Bronchial epithelial cell (primary cell): ENCODE measurements at regions not wholly inside any gene's neighbourhood (a gene's known extent, or its start where the extent isn't known, plus 50 kb on each side); places are given as distances from the start of the nearest gene placed in this dataset.
"Not testable (repeated sequence)": the region's sequence is repeated elsewhere in the genome, so short reads cannot be mapped to it uniquely, and the experiment has no call there.

Source experiments
- DNase-seq: peaks from one replicate; pipeline ENCODE4 v3.0.0-alpha.2; 2010; ENCODE audit warnings: low read depth
- FAIRE-seq: peaks from 2 replicates; lab custom pipeline; 2011; peaks lifted over from hg19 to GRCh38; lab: Jason Lieb, UNC
- H3K27me3 ChIP-seq: 2 replicates; pipeline ENCODE4 v1.5.1; 2011; ENCODE audit warnings: low read length; ENCODE audit not compliant: control insufficient read depth, insufficient read depth
- H3K36me3 ChIP-seq: 2 replicates; pipeline ENCODE4 v1.5.1; 2011; ENCODE audit warnings: low read length; ENCODE audit not compliant: control insufficient read depth, insufficient read depth
- H3K4me3 ChIP-seq: 2 replicates; pipeline ENCODE4 v1.5.1; 2011; ENCODE audit warnings: mild to moderate bottlenecking, low read depth, low read length, control low read depth
- CTCF ChIP-seq: IDR thresholded peaks from 2 replicates; pipeline ENCODE4 v1.5.1; 2011; ENCODE audit warnings: mild to moderate bottlenecking, moderate library complexity, low read length, control low read depth, inconsistent platforms; ENCODE audit not compliant: insufficient read depth, severe bottlenecking

DNA sequence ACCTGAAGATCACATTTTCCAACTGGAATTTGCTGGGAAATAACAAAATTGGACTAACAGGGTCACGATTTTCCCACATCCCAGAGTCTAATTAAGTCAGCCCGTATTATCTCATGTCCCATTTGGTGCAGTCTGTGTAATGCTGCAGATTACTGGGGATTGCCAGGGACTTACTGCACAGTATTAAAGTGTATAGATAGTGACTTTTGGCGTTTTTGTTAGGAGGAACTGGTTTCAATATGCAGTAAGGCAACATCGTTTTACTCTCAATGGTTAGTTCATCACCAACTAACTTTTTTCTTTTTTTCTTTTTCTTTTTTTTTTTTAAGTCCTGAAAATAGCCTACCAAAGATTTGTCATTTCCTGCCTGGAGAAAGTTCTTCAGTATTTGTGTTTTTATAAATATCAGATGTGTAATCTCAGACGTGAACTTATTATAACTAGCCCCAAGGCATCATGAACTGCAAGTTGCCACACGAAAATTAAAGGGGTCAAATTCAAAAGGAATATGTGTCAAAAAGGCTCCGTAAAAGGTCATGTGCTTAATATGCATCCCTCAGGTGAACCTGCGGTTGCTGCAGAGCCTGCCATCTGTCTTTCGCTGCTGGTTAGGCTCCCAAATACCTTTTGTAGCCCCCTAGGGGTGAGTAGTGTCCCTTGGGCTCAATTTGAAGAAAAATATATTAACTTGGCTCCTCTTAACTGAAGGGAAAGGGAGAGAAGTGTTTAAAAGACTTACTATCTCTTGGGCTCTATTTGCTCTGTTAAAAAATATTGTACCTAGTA, 176.7 kb upstream of the ADAMTSL1 start:
- Histone ChIP-seq H3K27me3 (no peaks in the 10 kb centered on the region), H3K36me3 (no peaks in the 10 kb centered on the region), H3K4me3 (no peak overlapping the region)
- peak; percentile 12 for TF ChIP-seq CTCF
- peak; percentile 71 for DNase-seq
- no peak for FAIRE-seq

DNA sequence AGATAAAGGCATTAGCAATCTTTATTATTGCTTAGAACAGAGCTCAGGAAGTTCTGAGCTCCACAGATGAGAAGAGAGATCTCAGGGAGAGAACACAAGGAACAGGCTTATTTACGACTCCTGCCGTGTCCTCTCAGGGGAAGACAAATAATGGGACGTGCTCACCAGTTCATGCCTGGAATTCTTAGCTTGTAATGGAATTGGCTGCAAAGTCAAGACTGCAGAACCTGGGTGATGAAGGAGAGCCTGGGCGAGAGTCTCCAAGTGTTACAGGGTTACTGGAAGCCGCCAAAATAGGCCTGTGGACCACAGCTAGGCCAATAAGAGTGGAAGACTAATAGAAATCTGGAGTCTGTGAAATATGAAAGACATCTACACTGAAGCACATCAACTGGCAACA, 174.5 kb upstream of the ADAMTSL1 start:
- no peak for TF ChIP-seq CTCF
- DNase-seq, result no peak
- Histone ChIP-seq H3K4me3 (no peak overlapping the region), H3K27me3 (no peaks in the 10 kb centered on the region), H3K36me3 (no peaks in the 10 kb centered on the region)
- FAIRE-seq, result no peak

GRCh38 chr9:18305167-18305806, 168.7 kb upstream of the ADAMTSL1 start:
- H3K36me3 ChIP-seq, DNase-seq, H3K4me3 ChIP-seq, FAIRE-seq, H3K27me3 ChIP-seq: not testable (repeated sequence)

DNA sequence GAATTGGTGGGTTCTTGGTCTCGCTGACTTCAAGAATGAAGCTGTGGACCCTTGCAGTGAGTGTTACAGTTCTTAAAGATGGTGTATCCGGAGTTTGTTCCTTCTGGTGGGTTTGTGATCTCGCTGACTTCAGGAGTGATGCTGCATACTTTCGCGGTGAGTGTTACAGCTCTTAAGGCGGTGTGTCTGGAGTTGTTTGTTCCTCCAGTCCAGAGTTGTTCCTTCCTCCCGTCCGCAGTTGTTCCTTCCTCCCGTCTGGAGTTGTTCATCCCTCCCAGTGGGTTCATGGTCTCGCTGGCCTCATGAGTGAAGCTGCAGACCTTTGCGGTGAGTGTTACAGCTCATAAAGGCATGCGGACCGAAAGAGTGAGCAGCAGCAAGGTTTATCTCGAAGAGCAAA, 159.6 kb upstream of the ADAMTSL1 start:
- H3K4me3 ChIP-seq, result no peak overlapping the region
- H3K36me3 ChIP-seq, result no peaks in the 10 kb centered on the region
- FAIRE-seq, result no peak
- no peak for DNase-seq
- H3K27me3 ChIP-seq, result no peaks in the 10 kb centered on the region
- TF ChIP-seq CTCF, result no peak

- FAIRE-seq, result no peak
- Histone ChIP-seq H3K36me3 (no peaks in the 10 kb centered on the region), H3K27me3 (peaks cover 2% of the 10 kb centered on the region), H3K4me3 (no peak overlapping the region)
- peak; percentile 77 for DNase-seq
- TF ChIP-seq CTCF, result no peak
Observed at GRCh38 chr9:18317896-18318295, 156.1 kb upstream of the ADAMTSL1 start.

DNA sequence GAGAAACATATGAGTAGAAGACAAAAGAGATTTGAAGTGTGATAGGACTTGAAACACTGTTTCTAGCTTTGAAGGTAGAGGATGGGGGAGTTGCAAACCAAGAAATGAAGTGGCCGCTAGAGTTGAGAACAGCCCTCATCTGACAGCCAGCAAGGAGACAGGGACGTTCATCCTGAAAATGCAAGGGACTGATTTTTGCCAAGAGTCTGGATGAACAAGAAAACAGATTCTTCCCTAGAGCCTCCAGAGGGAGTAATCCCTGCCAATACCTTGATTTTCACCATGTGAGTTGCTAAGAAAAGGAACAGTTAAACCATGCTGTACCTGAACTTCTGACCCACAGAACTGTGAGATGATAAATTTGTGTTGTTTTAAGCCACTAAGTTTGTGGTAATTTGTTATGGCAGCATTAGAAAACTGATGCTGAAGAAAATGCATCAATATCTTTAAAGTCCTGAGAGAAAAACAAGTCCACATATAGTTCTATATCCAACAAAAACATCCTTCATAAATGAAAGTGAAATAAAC, 154.0 kb upstream of the ADAMTSL1 start:
- DNase-seq (no peak), FAIRE-seq (no peak)
- no peak for TF ChIP-seq CTCF
- H3K27me3 ChIP-seq, result peaks cover 2% of the 10 kb centered on the region
- H3K4me3 ChIP-seq, result no peak overlapping the region
- no peaks in the 10 kb centered on the region for H3K36me3 ChIP-seq
